MCF 10A (cell line): ENCODE measurements at regions not wholly inside any gene's neighbourhood (a gene's known extent, or its start where the extent isn't known, plus 50 kb on each side); places are given as distances from the start of the nearest gene placed in this dataset.

ENCODE experiments used
- BruUV-seq: library from RNA; stranded (reverse); fragments of 400-500 nt; replicated peaks from 2 replicates; lab custom pipeline; 2021; lab: Mats Ljungman, UMichigan
- CTCF ChIA-PET: fragments of 300-600 bp; sonication (Branson Sonifier 250); formaldehyde crosslinking; extraction: SDS; loops from one replicate; lab custom pipeline; 2021; ENCODE audit warnings: antibody characterized with exemption, inconsistent platforms; lab: Yijun Ruan, JAX
- POLR2A ChIA-PET: fragments of 300-600, 350-650 bp; sonication (Branson Sonifier 250); formaldehyde crosslinking; extraction: SDS; loops from one replicate; lab custom pipeline; 2020; ENCODE audit warnings: antibody characterized with exemption, inconsistent platforms; lab: Yijun Ruan, JAX
- DNase-seq: peaks from one replicate; pipeline ENCODE4 v3.0.0-alpha.2; 2018; ENCODE audit not compliant: unreplicated experiment
- H3K27ac Mint-ChIP-seq: one replicate; pipeline ENCODE4 v1.8.0; 2022; ENCODE audit warnings: mild to moderate bottlenecking, low read depth, mixed read lengths; ENCODE audit not compliant: unreplicated experiment
- H3K27me3 Mint-ChIP-seq: one replicate; pipeline ENCODE4 v1.8.0; 2022; ENCODE audit warnings: mixed read lengths; ENCODE audit not compliant: insufficient read depth, unreplicated experiment
- H3K36me3 Mint-ChIP-seq: one replicate; pipeline ENCODE4 v1.8.0; 2022; ENCODE audit warnings: mild to moderate bottlenecking, moderate library complexity, mixed read lengths; ENCODE audit not compliant: insufficient read depth, unreplicated experiment
- H3K4me1 Mint-ChIP-seq: one replicate; pipeline ENCODE4 v1.8.0; 2022; ENCODE audit warnings: mixed read lengths; ENCODE audit not compliant: insufficient read depth, unreplicated experiment
- H3K4me3 Mint-ChIP-seq: one replicate; pipeline ENCODE4 v1.8.0; 2022; ENCODE audit warnings: mild to moderate bottlenecking, moderate library complexity, mixed read lengths; ENCODE audit not compliant: unreplicated experiment
- H3K9me3 Mint-ChIP-seq: one replicate; pipeline ENCODE4 v1.8.0; 2022; ENCODE audit warnings: mixed read lengths; ENCODE audit not compliant: unreplicated experiment
- intact Hi-C: fragments of 100-400 bp; cut with micrococcal nuclease; formaldehyde crosslinking; loops from 2 replicates; pipeline ENCODE4 v1.14.1; 2022
- TF ChIP-seq, protein P1 (sequence below): fragments of 200-600 bp; IDR thresholded peaks from one replicate; pipeline ENCODE4 v1.8.0; 2022; ENCODE audit warnings: antibody characterized with exemption, mild to moderate bottlenecking; ENCODE audit not compliant: unreplicated experiment

DNA sequence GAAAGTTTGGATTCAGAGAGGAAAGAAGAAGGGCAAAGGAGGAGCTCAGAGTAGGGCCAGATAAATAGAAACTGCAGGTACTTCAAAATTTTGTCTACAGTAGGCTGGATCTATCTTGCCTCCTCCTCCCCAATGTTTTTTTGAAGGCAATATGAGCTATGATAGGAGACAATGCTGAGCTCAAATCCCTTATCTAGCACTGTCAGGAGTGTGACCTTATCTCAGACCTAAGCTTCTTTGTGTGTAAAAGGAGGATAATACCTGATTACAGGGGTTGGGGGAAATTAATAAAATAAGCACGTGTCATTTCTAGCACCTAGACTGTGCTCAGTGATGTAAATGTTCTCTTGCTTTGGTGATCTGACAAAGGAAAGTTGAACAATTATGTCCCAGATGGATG, 137.8 kb upstream of the CD180 start:
- Mint-ChIP-seq H3K27me3 (no peaks in the 10 kb centered on the region), H3K9me3 (peaks cover 20% of the 10 kb centered on the region), H3K27ac (no peak overlapping the region), H3K4me1 (no peaks in the 10 kb centered on the region), H3K4me3 (no peak overlapping the region), H3K36me3 (peaks cover 4% of the 10 kb centered on the region)
- no TSS peak for BruUV-seq
- TF ChIP-seq, protein P1, sequence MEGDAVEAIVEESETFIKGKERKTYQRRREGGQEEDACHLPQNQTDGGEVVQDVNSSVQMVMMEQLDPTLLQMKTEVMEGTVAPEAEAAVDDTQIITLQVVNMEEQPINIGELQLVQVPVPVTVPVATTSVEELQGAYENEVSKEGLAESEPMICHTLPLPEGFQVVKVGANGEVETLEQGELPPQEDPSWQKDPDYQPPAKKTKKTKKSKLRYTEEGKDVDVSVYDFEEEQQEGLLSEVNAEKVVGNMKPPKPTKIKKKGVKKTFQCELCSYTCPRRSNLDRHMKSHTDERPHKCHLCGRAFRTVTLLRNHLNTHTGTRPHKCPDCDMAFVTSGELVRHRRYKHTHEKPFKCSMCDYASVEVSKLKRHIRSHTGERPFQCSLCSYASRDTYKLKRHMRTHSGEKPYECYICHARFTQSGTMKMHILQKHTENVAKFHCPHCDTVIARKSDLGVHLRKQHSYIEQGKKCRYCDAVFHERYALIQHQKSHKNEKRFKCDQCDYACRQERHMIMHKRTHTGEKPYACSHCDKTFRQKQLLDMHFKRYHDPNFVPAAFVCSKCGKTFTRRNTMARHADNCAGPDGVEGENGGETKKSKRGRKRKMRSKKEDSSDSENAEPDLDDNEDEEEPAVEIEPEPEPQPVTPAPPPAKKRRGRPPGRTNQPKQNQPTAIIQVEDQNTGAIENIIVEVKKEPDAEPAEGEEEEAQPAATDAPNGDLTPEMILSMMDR = no peak
- intact Hi-C loops = no loop called here
- no peak for DNase-seq
- ChIA-PET CTCF (interaction anchor here (0.6 to 1.4 kb wide), 3 partner anchors 8 to 1051 kb away, joined by 3 to 4 read pairs (median 3); no protein-coding TSS in a partner anchor), POLR2A (interaction anchor here (0.9 to 1.2 kb wide), 2 partner anchors 33 to 67 kb away, joined by 3 to 4 read pairs; no protein-coding TSS in a partner anchor)

DNA sequence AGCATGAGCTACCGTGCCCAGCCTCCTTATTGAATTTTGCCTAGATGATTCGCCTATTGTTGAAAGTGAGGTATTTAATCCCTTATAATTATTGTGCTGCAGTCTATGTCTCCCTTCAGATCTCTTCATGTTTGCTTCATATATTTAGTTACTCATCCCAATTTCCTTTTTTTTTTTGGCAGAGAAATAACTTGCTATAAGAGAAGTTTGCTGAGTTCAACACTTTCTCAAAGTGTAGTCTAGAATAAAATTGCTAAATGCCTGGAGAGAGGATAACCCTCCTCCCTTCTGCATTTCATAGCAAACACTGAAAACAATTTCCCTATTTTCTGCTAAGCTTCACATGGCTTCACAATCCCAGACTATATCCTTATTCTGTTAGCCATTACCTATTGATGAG, 136.6 kb upstream of the CD180 start:
- Mint-ChIP-seq H3K27me3 (no peaks in the 10 kb centered on the region), H3K4me1 (no peaks in the 10 kb centered on the region), H3K4me3 (no peak overlapping the region), H3K36me3 (no peaks in the 10 kb centered on the region), H3K9me3 (peaks cover 23% of the 10 kb centered on the region), H3K27ac (no peak overlapping the region)
- POLR2A ChIA-PET = no interaction called here
- intact Hi-C loops = no loop called here
- TF ChIP-seq, protein P1 = no peak
- CTCF ChIA-PET = interaction anchor here (0.6 to 1.4 kb wide), 2 partner anchors 9 to 10 kb away, joined by 3 read pairs; no protein-coding TSS in a partner anchor
- DNase-seq = no peak
- BruUV-seq = no TSS peak

DNA sequence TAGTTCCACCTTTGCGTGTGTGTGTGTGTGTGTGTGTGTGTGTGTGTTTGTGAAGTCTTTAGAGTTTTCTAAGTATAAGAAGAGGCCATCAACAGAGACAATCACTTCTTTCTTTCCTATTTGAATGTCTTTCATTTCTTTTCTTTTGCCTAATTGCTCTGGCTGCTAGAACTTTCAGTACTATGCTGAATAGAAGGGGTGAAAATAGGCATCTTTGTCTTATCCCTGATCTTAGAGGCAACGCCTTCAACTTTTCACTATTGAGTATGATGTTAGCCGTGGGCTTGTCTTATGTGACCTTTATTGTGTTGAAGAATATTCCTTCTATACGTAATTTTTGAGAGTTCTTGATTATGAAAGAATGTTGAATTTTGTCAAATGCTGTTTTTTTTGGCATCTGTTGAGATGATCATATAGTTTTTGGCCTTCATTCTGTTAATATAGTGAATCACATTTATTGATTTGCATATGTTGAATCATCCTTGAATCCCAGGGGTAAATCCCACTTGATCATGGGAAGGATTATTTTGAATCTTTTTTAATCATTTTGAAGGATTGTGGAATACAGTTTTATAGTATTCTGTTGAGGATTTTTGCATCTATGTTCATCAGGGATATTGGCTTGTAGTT, 134.8 kb upstream of the CD180 start:
- no peak overlapping the region for H3K4me3 Mint-ChIP-seq
- ChIA-PET POLR2A (interaction anchor here (0.5 kb wide), 1 partner anchor 72 kb away, joined by 3 read pairs; no protein-coding TSS in a partner anchor), CTCF (no interaction called here)
- TF ChIP-seq, protein P1 = no peak
- H3K9me3 Mint-ChIP-seq = peaks cover 23% of the 10 kb centered on the region
- peak overlapping the region; percentile 74 for H3K27ac Mint-ChIP-seq
- intact Hi-C loops = no loop called here
- BruUV-seq = no TSS peak
- no peaks in the 10 kb centered on the region for H3K36me3 Mint-ChIP-seq
- H3K27me3 Mint-ChIP-seq = no peaks in the 10 kb centered on the region
- H3K4me1 Mint-ChIP-seq = no peaks in the 10 kb centered on the region
- peak; percentile 54 for DNase-seq

DNA sequence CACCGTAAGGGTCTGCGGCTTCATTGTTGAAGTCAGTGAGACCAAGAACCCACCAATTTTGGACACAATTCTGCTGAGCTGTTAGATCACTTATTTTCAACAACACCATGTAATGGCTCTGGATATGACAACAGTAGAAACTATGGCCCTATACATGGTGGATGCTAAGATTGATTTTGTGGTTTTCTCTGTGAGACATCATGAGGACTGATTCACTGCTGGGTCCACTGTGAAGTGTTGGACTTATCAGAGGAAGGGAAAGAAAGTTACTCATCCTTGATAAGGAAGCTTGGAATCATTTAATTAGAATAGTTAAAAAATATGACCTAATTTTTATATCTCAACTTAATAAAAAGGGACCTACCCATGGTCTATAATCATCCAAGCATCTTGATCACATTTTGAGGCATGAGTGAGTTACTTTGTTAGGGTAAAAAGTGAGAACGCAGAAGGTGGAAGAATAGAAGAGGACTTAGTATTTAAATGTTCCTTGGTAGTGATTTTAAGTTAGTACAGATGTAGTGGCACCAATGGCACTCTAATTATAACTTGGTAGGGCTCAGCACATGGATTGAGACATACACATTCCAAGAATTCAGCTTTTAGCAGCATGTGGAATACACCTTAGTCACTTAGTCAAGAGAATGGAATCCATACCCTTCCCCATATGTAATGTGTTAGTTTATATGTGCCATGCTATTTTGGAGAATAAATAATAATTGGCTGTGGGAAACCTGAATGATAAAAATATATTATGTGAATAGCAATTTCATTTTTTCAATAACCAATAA, 123.5 kb upstream of the CD180 start:
- intact Hi-C loops = no loop called here
- H3K4me3 Mint-ChIP-seq = no peak overlapping the region
- H3K27me3 Mint-ChIP-seq = no peaks in the 10 kb centered on the region
- no peaks in the 10 kb centered on the region for H3K9me3 Mint-ChIP-seq
- H3K36me3 Mint-ChIP-seq = no peaks in the 10 kb centered on the region
- H3K4me1 Mint-ChIP-seq = peaks cover 34% of the 10 kb centered on the region
- DNase-seq = peak; percentile 30
- POLR2A ChIA-PET = interaction anchor here (0.6 to 2.0 kb wide), 4 partner anchors 17 to 578 kb away, joined by 3 to 10 read pairs (median 3); no protein-coding TSS in a partner anchor
- TF ChIP-seq, protein P1 = no peak
- peak overlapping the region; percentile 69 for H3K27ac Mint-ChIP-seq
- no TSS peak for BruUV-seq
- CTCF ChIA-PET = interaction anchor here (0.6 to 0.8 kb wide), 3 partner anchors 170 to 758 kb away, joined by 3 to 4 read pairs (median 3); no protein-coding TSS in a partner anchor
